GM19023 (cell line): ENCODE measurements at regions not wholly inside any gene's neighbourhood (a gene's known extent, or its start where the extent isn't known, plus 50 kb on each side); places are given as distances from the start of the nearest gene placed in this dataset.

Experiments
- ATAC-seq: cut with Tn5 transposase; IDR thresholded peaks from one replicate; pipeline ENCODE4 v1.9.1; 2021; ENCODE audit warnings: mild to moderate bottlenecking, moderate library complexity; ENCODE audit not compliant: unreplicated experiment

DNA sequence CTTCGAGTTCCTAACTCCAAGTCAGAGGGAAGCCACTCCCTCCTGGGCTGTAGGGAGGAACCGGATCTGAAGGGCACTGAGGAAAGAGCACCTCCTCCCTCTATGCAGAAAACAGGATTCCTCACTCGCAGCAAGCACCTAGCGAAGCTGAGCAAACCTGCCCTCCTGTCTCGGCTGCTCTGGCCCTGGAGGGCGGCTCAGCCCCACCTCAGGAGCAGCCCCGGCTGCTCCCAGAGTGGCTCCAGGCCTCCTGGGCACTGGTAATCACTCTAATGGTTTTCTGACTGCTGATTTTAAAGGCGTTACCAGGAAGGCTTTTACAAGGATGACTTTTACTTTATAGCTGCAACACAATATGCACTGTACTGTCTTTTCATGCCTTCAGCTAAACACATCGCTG, 312.5 kb downstream of the TEX29 start:
- no peak for ATAC-seq

- no peak for ATAC-seq
Observed at GRCh38 chr13:111633401-111633800, 313.0 kb downstream of the TEX29 start.

- ATAC-seq, result no peak
Observed at GRCh38 chr13:111634410-111634809, 314.0 kb downstream of the TEX29 start.

GRCh38 chr13:111636271-111636670, 315.8 kb downstream of the TEX29 start:
- no peak for ATAC-seq

GRCh38 chr13:111636804-111637203, 316.4 kb downstream of the TEX29 start:
- no peak for ATAC-seq

GRCh38 chr13:111637365-111637764, 316.9 kb downstream of the TEX29 start:
- no peak for ATAC-seq

- ATAC-seq, result no peak
Observed at GRCh38 chr13:111638233-111638632, 317.8 kb downstream of the TEX29 start.

GRCh38 chr13:111639196-111639705, 318.8 kb downstream of the TEX29 start:
- ATAC-seq, result no peak

- no peak for ATAC-seq
Observed at GRCh38 chr13:111640006-111640405, 319.6 kb downstream of the TEX29 start.

- ATAC-seq, result no peak
Observed at GRCh38 chr13:111640476-111640875, 320.0 kb downstream of the TEX29 start.

DNA sequence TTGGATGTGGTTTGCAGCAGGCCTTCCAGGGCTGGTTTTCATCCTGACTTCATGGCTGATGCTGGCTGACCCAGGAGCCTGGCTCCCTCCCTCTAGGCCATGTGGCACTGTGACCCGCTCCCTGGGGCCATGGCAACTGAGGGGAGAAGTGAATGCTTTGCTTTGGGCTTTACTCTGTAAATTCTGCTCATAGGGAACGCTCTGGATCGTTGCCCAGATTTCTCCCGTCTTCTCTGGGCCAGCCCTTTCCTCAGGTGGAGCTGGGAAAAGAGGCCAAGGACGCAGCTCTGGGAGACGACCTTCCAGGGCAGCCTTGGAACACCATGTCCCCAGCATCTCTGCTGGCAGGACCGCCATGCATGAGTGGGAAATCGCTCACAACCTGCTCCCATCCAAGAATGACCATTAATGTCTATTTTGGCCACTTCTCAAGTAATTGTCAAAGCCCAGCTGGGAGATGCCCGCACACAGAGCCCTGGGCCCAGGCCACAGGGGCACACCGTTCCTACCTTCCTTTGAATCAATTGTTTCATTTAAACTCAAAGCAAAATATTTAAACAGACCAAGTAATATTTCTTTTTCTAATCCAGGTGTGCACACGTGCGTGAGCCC, 321.8 kb downstream of the TEX29 start:
- no peak for ATAC-seq

DNA sequence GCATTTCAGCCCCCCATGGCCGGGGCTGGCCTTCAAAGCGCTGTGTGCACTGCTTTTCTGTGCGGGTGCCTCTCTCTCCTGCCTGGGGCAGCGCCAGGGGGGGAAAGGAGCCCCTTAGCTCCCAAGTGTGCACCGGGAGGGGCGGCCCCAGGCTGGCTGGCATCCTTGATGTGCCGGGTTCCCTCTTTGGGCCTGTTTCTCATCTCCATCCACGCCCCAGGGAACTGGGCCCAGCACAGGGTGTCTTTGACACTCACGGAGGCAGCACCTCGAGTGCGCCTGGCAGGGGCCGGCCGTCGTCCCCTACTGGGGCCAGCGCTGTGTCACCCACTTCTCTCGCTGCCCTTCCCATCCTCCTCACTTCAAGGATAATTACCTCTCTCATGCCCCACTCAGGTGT, 324.3 kb downstream of the TEX29 start:
- no peak for ATAC-seq

DNA sequence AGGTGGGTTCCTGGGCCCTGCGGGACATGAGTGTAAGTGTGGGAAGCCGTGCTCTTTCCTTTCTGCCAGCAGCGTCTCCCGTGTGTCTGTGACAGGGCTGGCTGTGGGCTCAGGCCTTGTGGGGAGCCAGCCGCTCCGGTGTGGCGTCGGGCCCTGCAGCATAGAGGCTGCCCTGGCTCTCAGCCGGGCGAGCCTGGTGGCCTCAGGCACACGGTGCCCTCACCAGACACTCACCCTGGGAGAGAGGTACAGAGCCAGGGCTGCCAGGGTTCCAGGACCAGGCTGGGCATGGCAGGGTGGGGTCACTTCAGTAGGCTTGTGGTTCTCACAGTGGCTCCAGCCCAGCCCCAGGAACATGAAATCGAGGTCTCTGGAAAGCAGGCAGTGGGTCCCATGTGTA, 324.8 kb downstream of the TEX29 start:
- no peak for ATAC-seq

- no peak for ATAC-seq
Observed at GRCh38 chr13:111645598-111646455, 325.4 kb downstream of the TEX29 start.

GRCh38 chr13:111646456-111646855, 326.0 kb downstream of the TEX29 start:
- ATAC-seq, result no peak

GRCh38 chr13:111648885-111649284, 328.4 kb downstream of the TEX29 start:
- ATAC-seq, result no peak

- no peak for ATAC-seq
Observed at GRCh38 chr13:111650626-111651025, 330.2 kb downstream of the TEX29 start.

DNA sequence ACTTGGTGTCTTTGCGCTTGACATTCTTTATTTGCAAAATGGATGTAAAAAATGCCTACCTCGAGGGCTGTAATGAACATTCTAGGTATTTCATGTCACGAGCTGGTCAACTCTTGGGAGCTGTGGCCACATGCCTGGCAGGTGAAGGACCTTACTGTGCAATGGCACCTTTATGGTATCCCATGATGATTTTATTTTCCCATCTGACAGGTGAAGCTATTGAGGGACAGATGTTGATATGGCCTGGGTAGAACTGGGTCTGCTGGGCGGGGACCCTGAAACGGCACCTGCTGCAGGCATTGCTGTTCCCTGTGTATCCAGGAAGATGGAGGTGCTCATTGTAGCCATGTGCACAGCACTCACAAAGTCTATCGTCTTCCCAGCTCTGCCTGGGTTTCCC, 332.2 kb downstream of the TEX29 start:
- no peak for ATAC-seq

GRCh38 chr13:111654531-111654930, 334.1 kb downstream of the TEX29 start:
- ATAC-seq, result no peak

GRCh38 chr13:111656439-111656838, 336.0 kb downstream of the TEX29 start:
- no peak for ATAC-seq

GRCh38 chr13:111657013-111657412, 336.6 kb downstream of the TEX29 start:
- no peak for ATAC-seq
